ENCODE measurements at regions not wholly inside any gene's neighbourhood (a gene's known extent, or its start where the extent isn't known, plus 50 kb on each side); places are given as distances from the start of the nearest gene placed in this dataset.

DNA sequence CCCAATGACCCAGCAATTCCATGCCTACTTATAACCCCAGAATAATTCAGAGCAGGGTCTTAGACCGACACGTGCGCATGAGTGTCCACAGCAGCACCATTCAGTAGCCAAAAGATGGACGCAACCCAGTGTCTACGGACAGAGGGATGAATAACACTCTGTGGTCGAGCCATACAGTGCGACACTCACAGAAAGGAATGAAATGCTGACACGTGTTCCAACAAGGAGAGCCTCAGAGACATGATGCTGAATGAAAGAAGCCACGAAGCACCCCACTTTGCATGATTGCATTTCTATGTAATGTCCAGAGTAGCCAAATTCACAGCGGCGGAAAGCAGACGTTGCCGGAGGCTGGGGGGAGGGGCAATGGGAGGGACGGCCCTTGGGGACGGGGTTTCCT lies 134.4 kb downstream of the CTTN start:
- TF ChIP-seq, protein P1, sequence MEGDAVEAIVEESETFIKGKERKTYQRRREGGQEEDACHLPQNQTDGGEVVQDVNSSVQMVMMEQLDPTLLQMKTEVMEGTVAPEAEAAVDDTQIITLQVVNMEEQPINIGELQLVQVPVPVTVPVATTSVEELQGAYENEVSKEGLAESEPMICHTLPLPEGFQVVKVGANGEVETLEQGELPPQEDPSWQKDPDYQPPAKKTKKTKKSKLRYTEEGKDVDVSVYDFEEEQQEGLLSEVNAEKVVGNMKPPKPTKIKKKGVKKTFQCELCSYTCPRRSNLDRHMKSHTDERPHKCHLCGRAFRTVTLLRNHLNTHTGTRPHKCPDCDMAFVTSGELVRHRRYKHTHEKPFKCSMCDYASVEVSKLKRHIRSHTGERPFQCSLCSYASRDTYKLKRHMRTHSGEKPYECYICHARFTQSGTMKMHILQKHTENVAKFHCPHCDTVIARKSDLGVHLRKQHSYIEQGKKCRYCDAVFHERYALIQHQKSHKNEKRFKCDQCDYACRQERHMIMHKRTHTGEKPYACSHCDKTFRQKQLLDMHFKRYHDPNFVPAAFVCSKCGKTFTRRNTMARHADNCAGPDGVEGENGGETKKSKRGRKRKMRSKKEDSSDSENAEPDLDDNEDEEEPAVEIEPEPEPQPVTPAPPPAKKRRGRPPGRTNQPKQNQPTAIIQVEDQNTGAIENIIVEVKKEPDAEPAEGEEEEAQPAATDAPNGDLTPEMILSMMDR (IDR thresholded peaks at IDR 0.05; ENCODE audit: low read depth, low read length), result no peak
- no peak for TF ChIP-seq POLR2A (IDR thresholded peaks at IDR 0.05; ENCODE audit: extremely low read depth, insufficient read length)

Data from NB4 (cell line).